WTC11 (cell line): ENCODE measurements at regions not wholly inside any gene's neighbourhood (a gene's known extent, or its start where the extent isn't known, plus 50 kb on each side); places are given as distances from the start of the nearest gene placed in this dataset.
"Not testable (repeated sequence)": the region's sequence is repeated elsewhere in the genome, so short reads cannot be mapped to it uniquely, and the experiment has no call there.

Source experiments
- ATAC-seq: fragments of 200-7000 bp; cut with Tn5 transposase; 2 replicates; pipeline ENCODE4 v1.10.0; 2021; ENCODE audit warnings: mild to moderate bottlenecking, moderate library complexity
- CTCF ChIA-PET: fragments of 300-600 bp; sonication (Branson Sonifier 250); formaldehyde crosslinking; loops from one replicate; lab custom pipeline; 2021; ENCODE audit warnings: antibody characterized with exemption; lab: Charles Lee
- POLR2A ChIA-PET: fragments of 350-600 bp; sonication (Branson Sonifier 250); formaldehyde crosslinking; loops from one replicate; lab custom pipeline; 2021; ENCODE audit warnings: antibody characterized with exemption; lab: Charles Lee
- DNase-seq: peaks from one replicate; pipeline ENCODE4 v3.0.0; 2021; ENCODE audit warnings: low spot score
- H3K27ac Mint-ChIP-seq: 2 replicates; pipeline ENCODE4 v1.8.0; 2021; ENCODE audit warnings: mixed read lengths
- H3K27me3 Mint-ChIP-seq: 2 replicates; pipeline ENCODE4 v1.8.0; 2021; ENCODE audit warnings: low read depth, mild to moderate bottlenecking, moderate library complexity, mixed read lengths
- H3K36me3 Mint-ChIP-seq: 2 replicates; pipeline ENCODE4 v1.8.0; 2021; ENCODE audit warnings: mixed read lengths
- H3K4me1 Mint-ChIP-seq: 2 replicates; pipeline ENCODE4 v1.8.0; 2022; ENCODE audit warnings: mixed read lengths
- H3K4me3 Mint-ChIP-seq: 2 replicates; pipeline ENCODE4 v1.8.0; 2021; ENCODE audit warnings: mild to moderate bottlenecking, moderate library complexity, mixed read lengths
- H3K9me3 Mint-ChIP-seq: 2 replicates; pipeline ENCODE4 v1.8.0; 2021; ENCODE audit warnings: mixed read lengths
- CREB1 ChIP-seq: sonication (generic); formaldehyde crosslinking; IDR thresholded peaks from 2 replicates; pipeline ENCODE4 v1.8.0; 2023; ENCODE audit warnings: mild to moderate bottlenecking, missing genetic modification reagents
- ELF4 ChIP-seq: sonication (generic); formaldehyde crosslinking; IDR thresholded peaks from 2 replicates; pipeline ENCODE4 v1.8.1; 2022; ENCODE audit warnings: low read depth, mild to moderate bottlenecking, moderate library complexity, missing genetic modification reagents
- FOXK1 ChIP-seq: sonication (generic); formaldehyde crosslinking; IDR thresholded peaks from 2 replicates; pipeline ENCODE4 v1.8.0; 2022; ENCODE audit warnings: mild to moderate bottlenecking, moderate library complexity, missing genetic modification reagents
- JAZF1 ChIP-seq: fragments of 250-450 bp; sonication (Bioruptor Pico); IDR thresholded peaks from 2 replicates; pipeline ENCODE4 v1.9.0; 2021; ENCODE audit warnings: moderate library complexity, mild to moderate bottlenecking, inconsistent platforms
- NR2C2 ChIP-seq: sonication (generic); formaldehyde crosslinking; IDR thresholded peaks from 2 replicates; pipeline ENCODE4 v1.8.0; 2022; ENCODE audit warnings: mild to moderate bottlenecking, missing genetic modification reagents
- RELA ChIP-seq: sonication (generic); formaldehyde crosslinking; IDR thresholded peaks from 2 replicates; pipeline ENCODE4 v1.8.1; 2022; ENCODE audit warnings: missing genetic modification reagents, mild to moderate bottlenecking, borderline replicate concordance
- SP1 ChIP-seq: sonication (generic); formaldehyde crosslinking; conservative IDR thresholded peaks from 2 replicates; pipeline ENCODE4 v1.8.1; 2022; ENCODE audit warnings: missing genetic modification reagents
- TCF7 ChIP-seq: sonication (generic); formaldehyde crosslinking; IDR thresholded peaks from 2 replicates; pipeline ENCODE4 v1.8.0; 2022; ENCODE audit warnings: mild to moderate bottlenecking, low read depth, missing genetic modification reagents, moderate library complexity
- ZNF138 ChIP-seq: sonication (generic); formaldehyde crosslinking; conservative IDR thresholded peaks from 2 replicates; pipeline ENCODE4 v1.8.1; 2022; ENCODE audit warnings: mild to moderate bottlenecking, moderate library complexity, missing genetic modification reagents
- TF ChIP-seq, protein P1 (sequence below): sonication (generic); formaldehyde crosslinking; IDR thresholded peaks from 2 replicates; pipeline ENCODE4 v1.8.0; 2023; ENCODE audit warnings: missing genetic modification reagents, mild to moderate bottlenecking, borderline replicate concordance
- TF ChIP-seq, protein P2 (sequence below): sonication (generic); formaldehyde crosslinking; IDR thresholded peaks from 2 replicates; pipeline ENCODE4 v1.8.1; 2023; ENCODE audit warnings: mild to moderate bottlenecking, missing genetic modification reagents, moderate library complexity
- TF ChIP-seq, protein P3 (sequence below): sonication (generic); formaldehyde crosslinking; IDR thresholded peaks from 2 replicates; pipeline ENCODE4 v1.8.0; 2022; ENCODE audit warnings: mild to moderate bottlenecking, missing genetic modification reagents
- TF ChIP-seq, protein P4 (sequence below): sonication (generic); formaldehyde crosslinking; IDR thresholded peaks from 2 replicates; pipeline ENCODE4 v1.8.1; 2023; ENCODE audit warnings: mild to moderate bottlenecking, moderate library complexity, missing genetic modification reagents
- TF ChIP-seq, protein P5 (sequence below): sonication (generic); formaldehyde crosslinking; IDR thresholded peaks from 2 replicates; pipeline ENCODE4 v1.8.0; 2022; ENCODE audit warnings: mild to moderate bottlenecking, missing genetic modification reagents
- TF ChIP-seq, protein P6 (sequence below): sonication (generic); formaldehyde crosslinking; IDR thresholded peaks from 2 replicates; pipeline ENCODE4 v1.8.1; 2023; ENCODE audit warnings: mild to moderate bottlenecking, missing genetic modification reagents
- TF ChIP-seq, protein P7 (sequence below): sonication (generic); formaldehyde crosslinking; IDR thresholded peaks from 2 replicates; pipeline ENCODE4 v1.8.1; 2022; ENCODE audit warnings: missing genetic modification reagents, borderline replicate concordance

DNA sequence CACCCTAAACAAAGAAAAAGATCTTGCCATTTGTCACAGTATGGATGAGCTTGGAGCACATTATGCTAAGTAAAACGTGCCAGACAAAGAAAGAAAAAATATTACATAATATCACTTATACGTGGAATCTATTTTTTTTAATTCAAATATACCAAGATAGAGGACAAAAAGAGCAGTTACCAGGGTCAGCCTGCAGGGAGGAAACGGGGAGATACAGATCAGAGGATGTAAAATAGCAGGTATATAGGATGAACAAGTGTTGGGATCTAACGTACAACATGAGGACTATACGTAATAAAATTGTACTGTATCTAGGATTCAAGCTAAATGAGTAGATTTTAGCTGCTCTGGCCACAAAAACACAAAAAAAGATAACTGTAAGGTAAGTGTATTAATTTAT is 247.5 kb downstream of the TMEM161B start (continued):
- TF ChIP-seq, protein P1, sequence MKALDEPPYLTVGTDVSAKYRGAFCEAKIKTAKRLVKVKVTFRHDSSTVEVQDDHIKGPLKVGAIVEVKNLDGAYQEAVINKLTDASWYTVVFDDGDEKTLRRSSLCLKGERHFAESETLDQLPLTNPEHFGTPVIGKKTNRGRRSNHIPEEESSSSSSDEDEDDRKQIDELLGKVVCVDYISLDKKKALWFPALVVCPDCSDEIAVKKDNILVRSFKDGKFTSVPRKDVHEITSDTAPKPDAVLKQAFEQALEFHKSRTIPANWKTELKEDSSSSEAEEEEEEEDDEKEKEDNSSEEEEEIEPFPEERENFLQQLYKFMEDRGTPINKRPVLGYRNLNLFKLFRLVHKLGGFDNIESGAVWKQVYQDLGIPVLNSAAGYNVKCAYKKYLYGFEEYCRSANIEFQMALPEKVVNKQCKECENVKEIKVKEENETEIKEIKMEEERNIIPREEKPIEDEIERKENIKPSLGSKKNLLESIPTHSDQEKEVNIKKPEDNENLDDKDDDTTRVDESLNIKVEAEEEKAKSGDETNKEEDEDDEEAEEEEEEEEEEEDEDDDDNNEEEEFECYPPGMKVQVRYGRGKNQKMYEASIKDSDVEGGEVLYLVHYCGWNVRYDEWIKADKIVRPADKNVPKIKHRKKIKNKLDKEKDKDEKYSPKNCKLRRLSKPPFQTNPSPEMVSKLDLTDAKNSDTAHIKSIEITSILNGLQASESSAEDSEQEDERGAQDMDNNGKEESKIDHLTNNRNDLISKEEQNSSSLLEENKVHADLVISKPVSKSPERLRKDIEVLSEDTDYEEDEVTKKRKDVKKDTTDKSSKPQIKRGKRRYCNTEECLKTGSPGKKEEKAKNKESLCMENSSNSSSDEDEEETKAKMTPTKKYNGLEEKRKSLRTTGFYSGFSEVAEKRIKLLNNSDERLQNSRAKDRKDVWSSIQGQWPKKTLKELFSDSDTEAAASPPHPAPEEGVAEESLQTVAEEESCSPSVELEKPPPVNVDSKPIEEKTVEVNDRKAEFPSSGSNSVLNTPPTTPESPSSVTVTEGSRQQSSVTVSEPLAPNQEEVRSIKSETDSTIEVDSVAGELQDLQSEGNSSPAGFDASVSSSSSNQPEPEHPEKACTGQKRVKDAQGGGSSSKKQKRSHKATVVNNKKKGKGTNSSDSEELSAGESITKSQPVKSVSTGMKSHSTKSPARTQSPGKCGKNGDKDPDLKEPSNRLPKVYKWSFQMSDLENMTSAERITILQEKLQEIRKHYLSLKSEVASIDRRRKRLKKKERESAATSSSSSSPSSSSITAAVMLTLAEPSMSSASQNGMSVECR (CRISPR knock-in tag): no peak
- no peak for TF ChIP-seq FOXK1 (CRISPR knock-in tag)
- TF ChIP-seq ZNF138: no peak
- TF ChIP-seq, protein P2, sequence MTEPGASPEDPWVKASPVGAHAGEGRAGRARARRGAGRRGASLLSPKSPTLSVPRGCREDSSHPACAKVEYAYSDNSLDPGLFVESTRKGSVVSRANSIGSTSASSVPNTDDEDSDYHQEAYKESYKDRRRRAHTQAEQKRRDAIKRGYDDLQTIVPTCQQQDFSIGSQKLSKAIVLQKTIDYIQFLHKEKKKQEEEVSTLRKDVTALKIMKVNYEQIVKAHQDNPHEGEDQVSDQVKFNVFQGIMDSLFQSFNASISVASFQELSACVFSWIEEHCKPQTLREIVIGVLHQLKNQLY (CRISPR knock-in tag): no peak
- TF ChIP-seq, protein P3, sequence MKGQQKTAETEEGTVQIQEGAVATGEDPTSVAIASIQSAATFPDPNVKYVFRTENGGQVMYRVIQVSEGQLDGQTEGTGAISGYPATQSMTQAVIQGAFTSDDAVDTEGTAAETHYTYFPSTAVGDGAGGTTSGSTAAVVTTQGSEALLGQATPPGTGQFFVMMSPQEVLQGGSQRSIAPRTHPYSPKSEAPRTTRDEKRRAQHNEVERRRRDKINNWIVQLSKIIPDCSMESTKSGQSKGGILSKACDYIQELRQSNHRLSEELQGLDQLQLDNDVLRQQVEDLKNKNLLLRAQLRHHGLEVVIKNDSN (CRISPR knock-in tag): no peak

DNA sequence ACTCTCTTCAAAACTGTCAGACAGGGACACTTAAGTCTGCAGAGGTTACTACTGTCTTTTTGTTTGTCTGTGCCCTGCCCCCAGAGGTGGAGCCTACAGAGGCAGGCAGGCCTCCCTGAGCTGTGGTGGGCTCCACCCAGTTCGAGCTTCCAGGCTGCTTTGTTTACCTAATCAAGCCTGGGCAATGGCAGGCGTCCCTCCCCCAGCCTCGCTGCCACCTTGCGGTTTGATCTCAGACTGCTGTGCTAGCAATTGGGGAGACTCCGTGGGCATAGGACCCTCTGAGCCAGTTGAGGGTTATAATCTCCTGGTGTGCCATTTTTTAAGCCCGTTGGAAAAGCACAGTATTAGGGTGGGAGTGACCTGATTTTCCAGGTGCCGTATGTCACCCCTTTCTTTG is 253.7 kb downstream of the TMEM161B start:
- H3K36me3 Mint-ChIP-seq, H3K4me1 Mint-ChIP-seq, ATAC-seq, H3K27me3 Mint-ChIP-seq, H3K27ac Mint-ChIP-seq, H3K4me3 Mint-ChIP-seq, H3K9me3 Mint-ChIP-seq, POLR2A ChIA-PET, CTCF ChIA-PET: not testable (repeated sequence)
- DNase-seq: peak; percentile 12

DNA sequence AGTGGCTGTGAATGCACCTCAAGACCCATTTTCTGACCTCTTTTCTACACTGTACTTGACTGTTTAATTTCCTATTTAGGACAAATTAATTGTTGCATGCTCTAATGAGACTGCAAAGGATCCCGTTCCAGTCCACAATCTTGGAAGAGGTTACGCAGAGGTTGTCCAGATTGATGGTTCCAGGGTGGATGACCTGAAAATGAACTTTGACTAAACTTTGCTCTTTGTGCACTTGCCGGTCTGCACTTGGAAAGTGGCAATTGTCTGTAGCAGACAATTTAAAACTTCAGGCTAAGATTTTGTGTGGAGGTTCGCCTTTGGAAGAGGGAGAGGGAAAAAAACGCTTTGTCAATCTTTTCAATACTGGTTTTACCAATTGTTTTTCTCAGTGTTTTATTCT is 267.8 kb downstream of the TMEM161B start:
- H3K4me1 Mint-ChIP-seq: no peaks in the 10 kb centered on the region
- peaks cover 3% of the 10 kb centered on the region for H3K9me3 Mint-ChIP-seq
- no peak for ATAC-seq
- TF ChIP-seq, protein P4, sequence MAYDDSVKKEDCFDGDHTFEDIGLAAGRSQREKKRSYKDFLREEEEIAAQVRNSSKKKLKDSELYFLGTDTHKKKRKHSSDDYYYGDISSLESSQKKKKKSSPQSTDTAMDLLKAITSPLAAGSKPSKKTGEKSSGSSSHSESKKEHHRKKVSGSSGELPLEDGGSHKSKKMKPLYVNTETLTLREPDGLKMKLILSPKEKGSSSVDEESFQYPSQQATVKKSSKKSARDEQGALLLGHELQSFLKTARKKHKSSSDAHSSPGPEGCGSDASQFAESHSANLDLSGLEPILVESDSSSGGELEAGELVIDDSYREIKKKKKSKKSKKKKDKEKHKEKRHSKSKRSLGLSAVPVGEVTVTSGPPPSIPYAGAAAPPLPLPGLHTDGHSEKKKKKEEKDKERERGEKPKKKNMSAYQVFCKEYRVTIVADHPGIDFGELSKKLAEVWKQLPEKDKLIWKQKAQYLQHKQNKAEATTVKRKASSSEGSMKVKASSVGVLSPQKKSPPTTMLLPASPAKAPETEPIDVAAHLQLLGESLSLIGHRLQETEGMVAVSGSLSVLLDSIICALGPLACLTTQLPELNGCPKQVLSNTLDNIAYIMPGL (CRISPR knock-in tag): no peak
- TF ChIP-seq, protein P5, sequence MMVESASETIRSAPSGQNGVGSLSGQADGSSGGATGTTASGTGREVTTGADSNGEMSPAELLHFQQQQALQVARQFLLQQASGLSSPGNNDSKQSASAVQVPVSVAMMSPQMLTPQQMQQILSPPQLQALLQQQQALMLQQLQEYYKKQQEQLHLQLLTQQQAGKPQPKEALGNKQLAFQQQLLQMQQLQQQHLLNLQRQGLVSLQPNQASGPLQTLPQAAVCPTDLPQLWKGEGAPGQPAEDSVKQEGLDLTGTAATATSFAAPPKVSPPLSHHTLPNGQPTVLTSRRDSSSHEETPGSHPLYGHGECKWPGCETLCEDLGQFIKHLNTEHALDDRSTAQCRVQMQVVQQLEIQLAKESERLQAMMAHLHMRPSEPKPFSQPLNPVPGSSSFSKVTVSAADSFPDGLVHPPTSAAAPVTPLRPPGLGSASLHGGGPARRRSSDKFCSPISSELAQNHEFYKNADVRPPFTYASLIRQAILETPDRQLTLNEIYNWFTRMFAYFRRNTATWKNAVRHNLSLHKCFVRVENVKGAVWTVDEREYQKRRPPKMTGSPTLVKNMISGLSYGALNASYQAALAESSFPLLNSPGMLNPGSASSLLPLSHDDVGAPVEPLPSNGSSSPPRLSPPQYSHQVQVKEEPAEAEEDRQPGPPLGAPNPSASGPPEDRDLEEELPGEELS (CRISPR knock-in tag): no peak
- TF ChIP-seq, all 79 proteins: peak for 0
- CTCF ChIA-PET: no interaction called here
- DNase-seq: no peak
- POLR2A ChIA-PET: no interaction called here
- H3K36me3 Mint-ChIP-seq: no peaks in the 10 kb centered on the region
- no peaks in the 10 kb centered on the region for H3K27me3 Mint-ChIP-seq
- H3K4me3 Mint-ChIP-seq: no peak overlapping the region
- H3K27ac Mint-ChIP-seq: no peak overlapping the region

DNA sequence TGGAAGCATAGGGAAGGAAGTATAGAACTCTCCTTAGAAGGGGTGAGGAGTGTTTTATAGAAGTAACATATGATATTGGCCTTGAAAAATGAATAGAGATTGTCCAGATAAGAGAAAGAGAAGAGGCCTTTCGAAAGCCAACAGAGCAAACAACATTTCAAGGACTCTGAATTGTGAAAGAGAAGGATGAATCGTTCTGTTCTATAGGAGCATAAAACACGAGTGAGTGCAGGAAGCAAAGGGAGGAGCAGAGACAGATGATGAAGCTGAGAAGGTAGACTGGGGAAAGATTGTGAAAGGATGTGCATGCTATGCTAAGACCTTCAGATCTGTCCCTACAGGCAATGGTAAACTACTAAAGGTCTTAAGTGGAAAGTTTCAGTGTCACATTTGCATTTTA is 271.0 kb downstream of the TMEM161B start:
- peaks cover 7% of the 10 kb centered on the region for H3K9me3 Mint-ChIP-seq
- DNase-seq: no peak
- H3K4me1 Mint-ChIP-seq: no peaks in the 10 kb centered on the region
- H3K4me3 Mint-ChIP-seq: no peak overlapping the region
- H3K27me3 Mint-ChIP-seq: no peaks in the 10 kb centered on the region
- ATAC-seq: no peak
- CTCF ChIA-PET: no interaction called here
- POLR2A ChIA-PET: interaction anchor here (0.6 kb wide), 1 partner anchor 93 kb away, joined by 3 read pairs; no protein-coding TSS in a partner anchor
- no peaks in the 10 kb centered on the region for H3K36me3 Mint-ChIP-seq
- no peak overlapping the region for H3K27ac Mint-ChIP-seq
- TF ChIP-seq, protein P6, sequence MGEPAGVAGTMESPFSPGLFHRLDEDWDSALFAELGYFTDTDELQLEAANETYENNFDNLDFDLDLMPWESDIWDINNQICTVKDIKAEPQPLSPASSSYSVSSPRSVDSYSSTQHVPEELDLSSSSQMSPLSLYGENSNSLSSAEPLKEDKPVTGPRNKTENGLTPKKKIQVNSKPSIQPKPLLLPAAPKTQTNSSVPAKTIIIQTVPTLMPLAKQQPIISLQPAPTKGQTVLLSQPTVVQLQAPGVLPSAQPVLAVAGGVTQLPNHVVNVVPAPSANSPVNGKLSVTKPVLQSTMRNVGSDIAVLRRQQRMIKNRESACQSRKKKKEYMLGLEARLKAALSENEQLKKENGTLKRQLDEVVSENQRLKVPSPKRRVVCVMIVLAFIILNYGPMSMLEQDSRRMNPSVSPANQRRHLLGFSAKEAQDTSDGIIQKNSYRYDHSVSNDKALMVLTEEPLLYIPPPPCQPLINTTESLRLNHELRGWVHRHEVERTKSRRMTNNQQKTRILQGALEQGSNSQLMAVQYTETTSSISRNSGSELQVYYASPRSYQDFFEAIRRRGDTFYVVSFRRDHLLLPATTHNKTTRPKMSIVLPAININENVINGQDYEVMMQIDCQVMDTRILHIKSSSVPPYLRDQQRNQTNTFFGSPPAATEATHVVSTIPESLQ: no peak
- TF ChIP-seq RELA (CRISPR knock-in tag) (no peak), ELF4 (CRISPR knock-in tag) (no peak), SP1 (no peak), NR2C2 (CRISPR knock-in tag) (no peak), TCF7 (CRISPR knock-in tag) (no peak), CREB1 (CRISPR knock-in tag) (no peak), JAZF1 (CRISPR knock-in tag) (no peak)
- TF ChIP-seq, protein P7, sequence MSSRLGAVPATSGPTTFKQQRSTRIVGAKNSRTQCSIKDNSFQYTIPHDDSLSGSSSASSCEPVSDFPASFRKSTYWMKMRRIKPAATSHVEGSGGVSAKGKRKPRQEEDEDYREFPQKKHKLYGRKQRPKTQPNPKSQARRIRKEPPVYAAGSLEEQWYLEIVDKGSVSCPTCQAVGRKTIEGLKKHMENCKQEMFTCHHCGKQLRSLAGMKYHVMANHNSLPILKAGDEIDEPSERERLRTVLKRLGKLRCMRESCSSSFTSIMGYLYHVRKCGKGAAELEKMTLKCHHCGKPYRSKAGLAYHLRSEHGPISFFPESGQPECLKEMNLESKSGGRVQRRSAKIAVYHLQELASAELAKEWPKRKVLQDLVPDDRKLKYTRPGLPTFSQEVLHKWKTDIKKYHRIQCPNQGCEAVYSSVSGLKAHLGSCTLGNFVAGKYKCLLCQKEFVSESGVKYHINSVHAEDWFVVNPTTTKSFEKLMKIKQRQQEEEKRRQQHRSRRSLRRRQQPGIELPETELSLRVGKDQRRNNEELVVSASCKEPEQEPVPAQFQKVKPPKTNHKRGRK (CRISPR knock-in tag): no peak
